ENCODE measurements at regions not wholly inside any gene's neighbourhood (a gene's known extent, or its start where the extent isn't known, plus 50 kb on each side); places are given as distances from the start of the nearest gene placed in this dataset.
"Not testable (repeated sequence)": the region's sequence is repeated elsewhere in the genome, so short reads cannot be mapped to it uniquely, and the experiment has no call there.

GRCh38 chrX:40227125-40227524 lies 129.4 kb upstream of the BCOR start:
- TF ChIP-seq CTCF (IDR thresholded peaks at IDR 0.05; ENCODE audit: control insufficient read depth, extremely low read depth, insufficient read depth): no peak
- H3K4me3 ChIP-seq (ENCODE audit: low read depth, low read length): no peak overlapping the region
- no peak for DNase-seq (ENCODE audit: low read depth)

- peak; percentile 26 for DNase-seq (ENCODE audit: low read depth)
- H3K4me3 ChIP-seq (ENCODE audit: low read depth, low read length): no peak overlapping the region
- no peak for TF ChIP-seq CTCF (IDR thresholded peaks at IDR 0.05; ENCODE audit: control insufficient read depth, extremely low read depth, insufficient read depth)
Observed at GRCh38 chrX:40224658-40225057, 126.9 kb upstream of the BCOR start.

- DNase-seq (ENCODE audit: low read depth); H3K4me3 ChIP-seq (ENCODE audit: low read depth, low read length): not testable (repeated sequence)
Observed at GRCh38 chrX:40222612-40223011, 124.9 kb upstream of the BCOR start.

- no peak for DNase-seq (ENCODE audit: low read depth)
- no peak overlapping the region for H3K4me3 ChIP-seq (ENCODE audit: low read depth, low read length)
- no peak for TF ChIP-seq CTCF (IDR thresholded peaks at IDR 0.05; ENCODE audit: control insufficient read depth, extremely low read depth, insufficient read depth)
Observed at GRCh38 chrX:40213092-40213491, 115.3 kb upstream of the BCOR start.

- no peak for DNase-seq (ENCODE audit: low read depth)
- no peak overlapping the region for H3K4me3 ChIP-seq (ENCODE audit: low read depth, low read length)
- no peak for TF ChIP-seq CTCF (IDR thresholded peaks at IDR 0.05; ENCODE audit: control insufficient read depth, extremely low read depth, insufficient read depth)
Observed at GRCh38 chrX:40209951-40210617, 112.3 kb upstream of the BCOR start.

GRCh38 chrX:40207626-40208025 lies 109.9 kb upstream of the BCOR start:
- no peak for DNase-seq (ENCODE audit: low read depth)
- TF ChIP-seq CTCF (IDR thresholded peaks at IDR 0.05; ENCODE audit: control insufficient read depth, extremely low read depth, insufficient read depth): no peak
- H3K4me3 ChIP-seq (ENCODE audit: low read depth, low read length): no peak overlapping the region

GRCh38 chrX:40205471-40205870 lies 107.7 kb upstream of the BCOR start:
- TF ChIP-seq CTCF (IDR thresholded peaks at IDR 0.05; ENCODE audit: control insufficient read depth, extremely low read depth, insufficient read depth): no peak
- H3K4me3 ChIP-seq (ENCODE audit: low read depth, low read length): no peak overlapping the region
- DNase-seq (ENCODE audit: low read depth): no peak
